Mesenchymal stem cell (in vitro differentiated cells and primary cell): ENCODE measurements at regions not wholly inside any gene's neighbourhood (a gene's known extent, or its start where the extent isn't known, plus 50 kb on each side); places are given as distances from the start of the nearest gene placed in this dataset.

Experiments used
- DNase-seq: peaks from one replicate; pipeline ENCODE4 v3.0.0-alpha.2; 2013
- H2AFZ ChIP-seq: one replicate; pipeline ENCODE4 v1.6.1; 2013; ENCODE audit warnings: low read depth, mild to moderate bottlenecking, control low read depth, inconsistent platforms, low read length, moderate library complexity
- H2AK5ac ChIP-seq: 2 replicates; pipeline ENCODE4 v1.6.1; 2013; ENCODE audit warnings: low read length, moderate library complexity, mild to moderate bottlenecking, inconsistent platforms; ENCODE audit not compliant: severe bottlenecking
- H2BK120ac ChIP-seq: one replicate; pipeline ENCODE4 v1.6.1; 2013; ENCODE audit warnings: low read depth, mild to moderate bottlenecking, inconsistent platforms, low read length, moderate library complexity
- H2BK12ac ChIP-seq, 2 experiments: one replicate each; pipeline ENCODE4 v1.6.1; 2013; ENCODE audit warnings: inconsistent platforms in 2 of 2, low read length in 2 of 2, mild to moderate bottlenecking in 2 of 2, moderate library complexity in 2 of 2, control low read depth in 1 of 2
- H2BK15ac ChIP-seq: one replicate; pipeline ENCODE4 v1.6.1; 2013; ENCODE audit warnings: mild to moderate bottlenecking, low read depth, inconsistent platforms; ENCODE audit not compliant: poor library complexity, severe bottlenecking
- H2BK5ac ChIP-seq: 2 replicates; pipeline ENCODE4 v1.6.1; 2013; ENCODE audit warnings: low read depth, mild to moderate bottlenecking, low read length, control low read depth, inconsistent platforms; ENCODE audit not compliant: poor library complexity, severe bottlenecking
- H3K14ac ChIP-seq, 2 experiments: one replicate each; pipeline ENCODE4 v1.6.1; 2013; ENCODE audit warnings: inconsistent platforms in 2 of 2, low read length in 2 of 2, control low read depth in 1 of 2, mild to moderate bottlenecking in 1 of 2, moderate library complexity in 1 of 2
- H3K18ac ChIP-seq, 2 experiments: one replicate each; pipeline ENCODE4 v1.6.1; 2013; ENCODE audit warnings: inconsistent platforms in 2 of 2, low read length in 2 of 2, control low read depth in 1 of 2, low read depth in 1 of 2, mild to moderate bottlenecking in 1 of 2
- H3K23ac ChIP-seq, 2 experiments: one replicate each; pipeline ENCODE4 v1.6.1; 2013; ENCODE audit warnings: inconsistent platforms in 2 of 2, low read length in 2 of 2, mild to moderate bottlenecking in 2 of 2, moderate library complexity in 2 of 2, control low read depth in 1 of 2
- H3K27ac ChIP-seq: 2 replicates; pipeline ENCODE4 v1.5.1; 2013; ENCODE audit warnings: mild to moderate bottlenecking, moderate library complexity, low read length, control low read depth, inconsistent platforms; ENCODE audit not compliant: poor library complexity, severe bottlenecking
- H3K27me3 ChIP-seq, 2 experiments: 2 replicates each; pipeline versions ENCODE4 v1.6.1 to v1.7.0; 2013; ENCODE audit warnings: low read length in 2 of 2, mild to moderate bottlenecking in 2 of 2, moderate library complexity in 2 of 2, control low read depth in 1 of 2, inconsistent platforms in 1 of 2; ENCODE audit not compliant: control insufficient read depth in 1 of 2, insufficient read depth in 1 of 2
- H3K36me3 ChIP-seq, 2 experiments: 2 replicates each; pipeline versions ENCODE4 v1.6.1 to v1.7.0; 2013; ENCODE audit warnings: low read length in 2 of 2, control low read depth in 1 of 2, inconsistent platforms in 1 of 2, low read depth in 1 of 2, mild to moderate bottlenecking in 1 of 2; ENCODE audit not compliant: insufficient read depth in 2 of 2, control insufficient read depth in 1 of 2
- H3K4ac ChIP-seq, 2 experiments: one replicate each; pipeline ENCODE4 v1.6.1; 2013; ENCODE audit warnings: inconsistent platforms in 2 of 2, low read length in 2 of 2, mild to moderate bottlenecking in 2 of 2, moderate library complexity in 2 of 2, control low read depth in 1 of 2, low read depth in 1 of 2
- H3K4me1 ChIP-seq: 2 replicates; pipeline ENCODE4 v1.6.1; 2013; ENCODE audit warnings: low read depth, low read length, control low read depth; ENCODE audit not compliant: control insufficient read depth, insufficient read depth
- H3K4me2 ChIP-seq: 2 replicates; pipeline ENCODE4 v1.6.1; 2013; ENCODE audit warnings: low read length, mild to moderate bottlenecking, inconsistent platforms; ENCODE audit not compliant: poor library complexity, severe bottlenecking
- H3K4me3 ChIP-seq, 2 experiments: 2 replicates each; pipeline versions ENCODE4 v1.5.1 to v1.7.0; 2013; ENCODE audit warnings: low read length in 2 of 2, mild to moderate bottlenecking in 2 of 2, control low read depth in 1 of 2, low read depth in 1 of 2; ENCODE audit not compliant: insufficient read depth in 1 of 2
- H3K79me1 ChIP-seq: replicated peaks from 2 replicates; pipeline ENCODE4 v1.6.1; 2013; ENCODE audit warnings: mild to moderate bottlenecking, control low read depth, low read length, inconsistent platforms; ENCODE audit not compliant: poor library complexity, severe bottlenecking
- H3K9ac ChIP-seq: 2 replicates; pipeline ENCODE4 v1.7.0; 2013; ENCODE audit warnings: mild to moderate bottlenecking, low read length, moderate library complexity
- H3K9me3 ChIP-seq: 2 replicates; pipeline ENCODE4 v1.7.0; 2013; ENCODE audit warnings: mild to moderate bottlenecking, low read length; ENCODE audit not compliant: control insufficient read depth
- H4K8ac ChIP-seq: one replicate; pipeline ENCODE4 v1.6.1; 2013; ENCODE audit warnings: inconsistent platforms, mild to moderate bottlenecking, low read length, moderate library complexity
- H4K91ac ChIP-seq: one replicate; pipeline ENCODE4 v1.6.1; 2013; ENCODE audit warnings: mild to moderate bottlenecking, low read length, inconsistent platforms
- WGBS: methylation state at CpG from one replicate; pipeline ENCODE4 v1.1.7; 2013; ENCODE audit warnings: mixed read lengths; 5-methylcytosine and 5-hydroxymethylcytosine counted together

GRCh38 chr4:62327612-62328297 lies 1127.6 kb downstream of the ADGRL3 start:
- Histone ChIP-seq H3K27me3 (no peaks in the 10 kb centered on the region), H2AK5ac (no peak overlapping the region), H4K8ac (no peak overlapping the region), H3K14ac (no peak overlapping the region), H3K4me1 (no peaks in the 10 kb centered on the region), H3K18ac (no peak overlapping the region), H3K4ac (no peak overlapping the region), H2BK15ac (no peak overlapping the region), H4K91ac (no peak overlapping the region), H3K79me1 (no peaks in the 10 kb centered on the region), H3K4me2 (no peak overlapping the region), H2BK12ac (no peak overlapping the region), H3K4me3 (no peak overlapping the region), H2BK5ac (no peak overlapping the region), H3K27ac (no peak overlapping the region), H3K9ac (no peak overlapping the region), H3K9me3 (peaks cover 14% of the 10 kb centered on the region), H3K23ac (no peak overlapping the region), H2AFZ (no peak overlapping the region), H3K36me3 (no peaks in the 10 kb centered on the region), H2BK120ac (no peak overlapping the region)
- no peak for DNase-seq
- no CpG with 5 or more reads among the region's 1 CpG for WGBS

- H3K4me3 ChIP-seq, result no peak overlapping the region
- no peak overlapping the region for H2BK120ac ChIP-seq
- no peak overlapping the region for H2AK5ac ChIP-seq
- no peak overlapping the region for H3K27ac ChIP-seq
- H3K36me3 ChIP-seq, result no peaks in the 10 kb centered on the region
- no peak overlapping the region for H3K9ac ChIP-seq
- no peaks in the 10 kb centered on the region for H3K27me3 ChIP-seq
- H2BK15ac ChIP-seq, result no peak overlapping the region
- H3K18ac ChIP-seq, result no peak overlapping the region
- no peak overlapping the region for H2BK5ac ChIP-seq
- no peak overlapping the region for H2BK12ac ChIP-seq
- H3K4ac ChIP-seq, result no peak overlapping the region
- WGBS, result 75% methylated on average over 1 of the region's 1 CpG
- no peak overlapping the region for H3K4me2 ChIP-seq
- H3K23ac ChIP-seq, result no peak overlapping the region
- no peak overlapping the region for H3K14ac ChIP-seq
- peaks cover 9% of the 10 kb centered on the region for H3K9me3 ChIP-seq
- H3K4me1 ChIP-seq, result no peaks in the 10 kb centered on the region
- H4K91ac ChIP-seq, result no peak overlapping the region
- H3K79me1 ChIP-seq, result no peaks in the 10 kb centered on the region
- no peak for DNase-seq
- no peak overlapping the region for H2AFZ ChIP-seq
- no peak overlapping the region for H4K8ac ChIP-seq
These were observed 1124.1 kb downstream of the ADGRL3 start for GRCh38 chr4:62324215-62324614.

- H3K9me3 ChIP-seq, result no peaks in the 10 kb centered on the region
- no peaks in the 10 kb centered on the region for H3K79me1 ChIP-seq
- no peak overlapping the region for H3K4me2 ChIP-seq
- H3K27me3 ChIP-seq, result no peaks in the 10 kb centered on the region
- H3K4me3 ChIP-seq, result no peak overlapping the region
- H3K23ac ChIP-seq, result no peak overlapping the region
- H3K36me3 ChIP-seq, result no peaks in the 10 kb centered on the region
- no peak overlapping the region for H3K4ac ChIP-seq
- no peak overlapping the region for H4K91ac ChIP-seq
- H2BK120ac ChIP-seq, result no peak overlapping the region
- H2BK5ac ChIP-seq, result no peak overlapping the region
- H3K4me1 ChIP-seq, result no peaks in the 10 kb centered on the region
- no peak overlapping the region for H3K14ac ChIP-seq
- H2BK12ac ChIP-seq, result no peak overlapping the region
- H2BK15ac ChIP-seq, result no peak overlapping the region
- 94% methylated on average over 7 of the region's 7 CpGs for WGBS
- no peak overlapping the region for H3K18ac ChIP-seq
- H3K27ac ChIP-seq, result no peak overlapping the region
- H2AFZ ChIP-seq, result no peak overlapping the region
- no peak overlapping the region for H2AK5ac ChIP-seq
- H4K8ac ChIP-seq, result no peak overlapping the region
- no peak for DNase-seq
- H3K9ac ChIP-seq, result no peak overlapping the region
These were observed 1120.5 kb downstream of the ADGRL3 start for GRCh38 chr4:62320612-62321011.

- no peaks in the 10 kb centered on the region for H3K36me3 ChIP-seq
- no peak overlapping the region for H4K91ac ChIP-seq
- no peaks in the 10 kb centered on the region for H3K4me1 ChIP-seq
- no peak overlapping the region for H3K4me3 ChIP-seq
- no peak overlapping the region for H4K8ac ChIP-seq
- no peak overlapping the region for H2BK5ac ChIP-seq
- no peak for DNase-seq
- no peak overlapping the region for H3K23ac ChIP-seq
- no peak overlapping the region for H2BK12ac ChIP-seq
- no peak overlapping the region for H2AFZ ChIP-seq
- H3K14ac ChIP-seq, result no peak overlapping the region
- no peak overlapping the region for H3K4me2 ChIP-seq
- no peaks in the 10 kb centered on the region for H3K79me1 ChIP-seq
- no peak overlapping the region for H2AK5ac ChIP-seq
- no peak overlapping the region for H2BK120ac ChIP-seq
- H3K27ac ChIP-seq, result no peak overlapping the region
- peaks cover 36% of the 10 kb centered on the region for H3K9me3 ChIP-seq
- H3K18ac ChIP-seq, result no peak overlapping the region
- H3K4ac ChIP-seq, result no peak overlapping the region
- no peak overlapping the region for H3K9ac ChIP-seq
- WGBS, result 56% methylated on average over 1 of the region's 1 CpG
- no peak overlapping the region for H2BK15ac ChIP-seq
- H3K27me3 ChIP-seq, result no peaks in the 10 kb centered on the region
These were observed 1102.6 kb downstream of the ADGRL3 start for GRCh38 chr4:62302710-62303109.
